ENCODE measurements at regions not wholly inside any gene's neighbourhood (a gene's known extent, or its start where the extent isn't known, plus 50 kb on each side); places are given as distances from the start of the nearest gene placed in this dataset.

DNA sequence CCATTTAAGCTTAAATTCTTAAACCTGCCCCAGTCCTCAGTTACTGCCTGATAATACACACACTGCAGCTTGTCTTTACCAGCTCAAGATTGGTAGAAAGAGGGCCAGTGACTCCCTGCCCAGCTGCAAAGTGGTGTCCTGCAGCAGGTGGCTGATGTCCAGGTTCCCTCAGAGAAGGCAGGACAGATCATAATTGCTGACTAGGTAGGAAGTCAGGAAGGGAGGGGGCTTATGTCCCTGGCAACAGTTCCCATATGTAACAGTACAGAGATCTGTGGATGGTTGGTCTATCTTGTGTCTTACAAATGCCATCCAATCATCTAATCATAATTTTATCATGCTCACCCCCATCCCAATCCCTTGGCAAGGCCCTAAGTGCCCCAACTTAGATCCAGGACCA lies 492.1 kb upstream of the PPP2R3A start:
- TF ChIP-seq EP300 (IDR thresholded peaks at IDR 0.05): no peak
- no peak for TF ChIP-seq POLR2A (IDR thresholded peaks at IDR 0.05)
- TF ChIP-seq, protein P1, sequence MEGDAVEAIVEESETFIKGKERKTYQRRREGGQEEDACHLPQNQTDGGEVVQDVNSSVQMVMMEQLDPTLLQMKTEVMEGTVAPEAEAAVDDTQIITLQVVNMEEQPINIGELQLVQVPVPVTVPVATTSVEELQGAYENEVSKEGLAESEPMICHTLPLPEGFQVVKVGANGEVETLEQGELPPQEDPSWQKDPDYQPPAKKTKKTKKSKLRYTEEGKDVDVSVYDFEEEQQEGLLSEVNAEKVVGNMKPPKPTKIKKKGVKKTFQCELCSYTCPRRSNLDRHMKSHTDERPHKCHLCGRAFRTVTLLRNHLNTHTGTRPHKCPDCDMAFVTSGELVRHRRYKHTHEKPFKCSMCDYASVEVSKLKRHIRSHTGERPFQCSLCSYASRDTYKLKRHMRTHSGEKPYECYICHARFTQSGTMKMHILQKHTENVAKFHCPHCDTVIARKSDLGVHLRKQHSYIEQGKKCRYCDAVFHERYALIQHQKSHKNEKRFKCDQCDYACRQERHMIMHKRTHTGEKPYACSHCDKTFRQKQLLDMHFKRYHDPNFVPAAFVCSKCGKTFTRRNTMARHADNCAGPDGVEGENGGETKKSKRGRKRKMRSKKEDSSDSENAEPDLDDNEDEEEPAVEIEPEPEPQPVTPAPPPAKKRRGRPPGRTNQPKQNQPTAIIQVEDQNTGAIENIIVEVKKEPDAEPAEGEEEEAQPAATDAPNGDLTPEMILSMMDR (IDR thresholded peaks at IDR 0.05): no peak
- no peak for TF ChIP-seq POLR2AphosphoS5 (IDR thresholded peaks at IDR 0.05)
- Histone ChIP-seq H3K27me3 (no peaks in the 10 kb centered on the region), H3K4me3 (no peak overlapping the region), H3K36me3 (no peaks in the 10 kb centered on the region), H3K9me3 (no peaks in the 10 kb centered on the region), H3K27ac (no peak overlapping the region), H3K4me1 (no peaks in the 10 kb centered on the region)
- ATAC-seq (ENCODE audit: low FRiP score in 2 of 2) (no peak), DNase-seq (no peak)

DNA sequence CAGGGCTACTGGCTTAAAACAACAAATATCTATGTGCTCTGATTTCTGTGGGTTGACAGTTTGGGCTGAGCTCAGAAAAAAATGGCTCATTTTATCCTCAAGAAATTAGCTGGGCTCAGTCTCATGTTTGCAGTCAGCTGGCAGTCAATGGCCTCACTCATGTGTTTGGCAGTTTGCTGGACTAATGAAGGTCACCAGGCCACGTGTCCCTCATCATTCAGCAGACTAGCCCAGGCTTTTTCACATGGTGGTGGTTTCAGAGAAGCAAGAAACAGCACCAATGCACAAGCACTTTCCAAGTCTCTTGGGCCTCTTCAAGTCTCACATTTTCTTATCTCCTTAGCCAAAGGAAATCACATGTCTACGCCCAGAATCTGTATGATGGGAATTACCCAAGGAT lies 478.3 kb upstream of the PPP2R3A start:
- no peak for ATAC-seq (ENCODE audit: low FRiP score in 2 of 2)
- Histone ChIP-seq H3K9me3 (no peaks in the 10 kb centered on the region), H3K4me1 (no peaks in the 10 kb centered on the region), H3K27me3 (no peaks in the 10 kb centered on the region), H3K4me3 (no peak overlapping the region), H3K27ac (no peak overlapping the region), H3K36me3 (no peaks in the 10 kb centered on the region)
- WGBS, 2 donors: 41 to 60% methylated on average over 2 of the region's 2 CpGs
- no peak for DNase-seq
- TF ChIP-seq EP300 (IDR thresholded peaks at IDR 0.05) (no peak), POLR2AphosphoS5 (IDR thresholded peaks at IDR 0.05) (no peak), POLR2A (IDR thresholded peaks at IDR 0.05) (no peak)
- TF ChIP-seq, protein P1 (IDR thresholded peaks at IDR 0.05): no peak

DNA sequence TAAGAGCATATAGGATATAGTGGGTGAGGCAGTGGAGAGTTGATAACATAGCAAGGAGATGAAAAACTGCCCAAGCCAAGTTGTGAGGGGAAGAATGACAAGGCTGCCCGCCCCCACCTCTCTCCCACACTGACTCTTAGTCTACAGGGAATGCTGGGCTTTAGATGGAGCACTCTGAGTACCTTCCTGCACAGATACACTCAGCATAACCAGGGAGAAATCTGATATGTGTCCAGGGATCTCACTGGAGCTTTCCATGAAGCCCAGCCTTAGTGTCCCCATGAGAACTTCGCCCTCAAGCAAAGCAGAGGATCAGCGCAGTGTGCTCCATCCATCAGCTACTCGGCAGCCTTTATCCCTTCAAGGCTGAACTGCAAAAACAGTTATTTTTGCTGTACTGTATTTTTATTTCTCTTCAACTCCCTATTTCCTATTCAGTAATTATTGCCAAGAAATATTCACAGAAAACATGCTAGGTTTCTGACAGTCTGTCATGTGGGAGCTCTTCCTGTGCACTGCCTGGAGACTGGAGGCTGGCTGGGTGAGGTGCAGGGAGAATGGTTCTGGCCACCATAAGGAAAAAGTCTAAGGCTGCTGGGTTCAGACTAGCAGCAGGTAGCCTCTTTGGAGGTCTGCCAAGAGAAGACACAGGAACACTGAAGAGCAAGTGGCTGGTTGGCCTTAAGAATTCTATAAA lies 475.2 kb upstream of the PPP2R3A start:
- Histone ChIP-seq H3K4me3 (no peak overlapping the region), H3K4me1 (no peaks in the 10 kb centered on the region), H3K36me3 (no peaks in the 10 kb centered on the region), H3K27ac (no peak overlapping the region), H3K9me3 (no peaks in the 10 kb centered on the region), H3K27me3 (no peaks in the 10 kb centered on the region)
- DNase-seq: no peak
- 85 to 88% methylated on average over 4 of the region's 4 CpGs for WGBS, 2 donors
- TF ChIP-seq, protein P1 (IDR thresholded peaks at IDR 0.05): no peak
- no peak for TF ChIP-seq POLR2A (IDR thresholded peaks at IDR 0.05)
- no peak for TF ChIP-seq POLR2AphosphoS5 (IDR thresholded peaks at IDR 0.05)
- no peak for TF ChIP-seq EP300 (IDR thresholded peaks at IDR 0.05)
- no peak for ATAC-seq (ENCODE audit: low FRiP score in 2 of 2)

DNA sequence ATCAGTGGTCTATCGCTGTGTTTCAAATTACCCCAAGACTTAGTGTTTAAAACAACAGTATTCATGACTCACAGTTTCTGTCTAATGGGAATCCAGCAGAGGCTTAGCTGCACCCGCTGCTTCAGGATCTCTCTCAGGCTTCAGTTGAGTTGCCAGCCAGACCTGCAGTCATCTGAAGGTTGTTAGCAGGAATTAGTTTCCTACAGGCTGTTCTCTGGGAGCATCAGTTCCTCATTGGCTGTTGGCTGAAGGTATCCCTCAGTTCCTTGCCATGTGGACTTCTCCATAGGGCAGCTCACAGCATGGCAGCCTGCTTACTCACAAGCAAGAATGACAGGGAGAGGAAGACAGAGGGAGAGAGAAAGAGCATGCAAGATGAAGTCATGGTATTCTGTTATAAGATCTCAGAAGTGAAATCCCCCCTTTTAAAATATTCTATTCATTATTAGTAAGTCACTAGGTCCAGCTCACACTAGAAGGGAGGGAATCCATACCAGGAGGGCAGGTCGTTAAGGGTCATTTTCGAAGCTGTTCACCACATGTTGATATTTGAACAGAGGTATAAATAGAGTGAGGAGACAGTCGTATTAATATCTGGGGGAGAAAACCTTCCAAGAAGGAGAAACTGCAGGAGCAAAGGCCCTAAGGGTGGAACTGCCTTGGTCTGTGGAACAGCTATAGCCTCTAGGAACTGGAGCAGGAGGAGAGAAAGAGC lies 473.9 kb upstream of the PPP2R3A start:
- Histone ChIP-seq H3K4me3 (no peak overlapping the region), H3K27me3 (no peaks in the 10 kb centered on the region), H3K36me3 (no peaks in the 10 kb centered on the region), H3K27ac (no peak overlapping the region), H3K9me3 (no peaks in the 10 kb centered on the region), H3K4me1 (no peaks in the 10 kb centered on the region)
- TF ChIP-seq POLR2A (IDR thresholded peaks at IDR 0.05) (no peak), POLR2AphosphoS5 (IDR thresholded peaks at IDR 0.05) (no peak), EP300 (IDR thresholded peaks at IDR 0.05) (no peak)
- TF ChIP-seq, protein P1 (IDR thresholded peaks at IDR 0.05): no peak
- DNase-seq: no peak
- WGBS, 2 donors: 78 to 79% methylated on average over 5 of the region's 5 CpGs
- ATAC-seq (ENCODE audit: low FRiP score in 2 of 2): no peak

DNA sequence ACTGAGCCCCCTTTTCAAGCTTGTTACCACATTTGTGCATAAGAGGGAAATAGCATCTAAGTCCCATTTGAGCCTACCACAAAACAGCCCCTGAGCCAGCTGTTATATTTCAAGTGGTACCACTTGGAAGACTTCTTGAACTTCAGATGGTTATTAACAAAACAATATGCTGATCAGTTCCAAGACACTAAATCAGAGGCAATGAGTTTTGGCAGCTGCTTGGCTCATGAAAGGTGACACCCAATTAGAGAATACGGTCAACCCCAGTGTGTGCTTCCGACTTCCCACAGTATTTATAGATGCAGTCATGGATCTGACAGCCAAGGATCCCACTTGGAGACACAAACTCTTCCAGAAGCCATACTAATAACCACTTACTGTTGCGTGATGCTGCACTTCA lies 469.6 kb upstream of the PPP2R3A start:
- ATAC-seq (ENCODE audit: low FRiP score in 2 of 2): no peak

More for the DNA sequence above, 469.6 kb upstream of the PPP2R3A start:
- no peak overlapping the region for H3K27ac ChIP-seq
- no peaks in the 10 kb centered on the region for H3K27me3 ChIP-seq
- H3K4me3 ChIP-seq: no peak overlapping the region
- WGBS, 2 donors: 66 to 71% methylated on average over 3 of the region's 3 CpGs
- H3K4me1 ChIP-seq: no peaks in the 10 kb centered on the region
- H3K9me3 ChIP-seq: no peaks in the 10 kb centered on the region
- no peak for TF ChIP-seq POLR2A (IDR thresholded peaks at IDR 0.05)
- TF ChIP-seq EP300 (IDR thresholded peaks at IDR 0.05): no peak
- TF ChIP-seq, protein P1 (IDR thresholded peaks at IDR 0.05): no peak
- no peak for TF ChIP-seq POLR2AphosphoS5 (IDR thresholded peaks at IDR 0.05)
- DNase-seq: no peak
- no peaks in the 10 kb centered on the region for H3K36me3 ChIP-seq
